Bronchial epithelial cell (primary cell): ENCODE measurements at regions not wholly inside any gene's neighbourhood (a gene's known extent, or its start where the extent isn't known, plus 50 kb on each side); places are given as distances from the start of the nearest gene placed in this dataset.

Experiments
- DNase-seq: peaks from one replicate; pipeline ENCODE4 v3.0.0-alpha.2; 2010; ENCODE audit warnings: low read depth
- FAIRE-seq: peaks from 2 replicates; lab custom pipeline; 2011; peaks lifted over from hg19 to GRCh38; lab: Jason Lieb, UNC
- H3K27me3 ChIP-seq: 2 replicates; pipeline ENCODE4 v1.5.1; 2011; ENCODE audit warnings: low read length; ENCODE audit not compliant: control insufficient read depth, insufficient read depth
- H3K36me3 ChIP-seq: 2 replicates; pipeline ENCODE4 v1.5.1; 2011; ENCODE audit warnings: low read length; ENCODE audit not compliant: control insufficient read depth, insufficient read depth
- H3K4me3 ChIP-seq: 2 replicates; pipeline ENCODE4 v1.5.1; 2011; ENCODE audit warnings: mild to moderate bottlenecking, low read depth, low read length, control low read depth
- TF ChIP-seq, protein P1 (sequence below): IDR thresholded peaks from 2 replicates; pipeline ENCODE4 v1.5.1; 2011; ENCODE audit warnings: mild to moderate bottlenecking, moderate library complexity, low read length, control low read depth, inconsistent platforms; ENCODE audit not compliant: insufficient read depth, severe bottlenecking

DNA sequence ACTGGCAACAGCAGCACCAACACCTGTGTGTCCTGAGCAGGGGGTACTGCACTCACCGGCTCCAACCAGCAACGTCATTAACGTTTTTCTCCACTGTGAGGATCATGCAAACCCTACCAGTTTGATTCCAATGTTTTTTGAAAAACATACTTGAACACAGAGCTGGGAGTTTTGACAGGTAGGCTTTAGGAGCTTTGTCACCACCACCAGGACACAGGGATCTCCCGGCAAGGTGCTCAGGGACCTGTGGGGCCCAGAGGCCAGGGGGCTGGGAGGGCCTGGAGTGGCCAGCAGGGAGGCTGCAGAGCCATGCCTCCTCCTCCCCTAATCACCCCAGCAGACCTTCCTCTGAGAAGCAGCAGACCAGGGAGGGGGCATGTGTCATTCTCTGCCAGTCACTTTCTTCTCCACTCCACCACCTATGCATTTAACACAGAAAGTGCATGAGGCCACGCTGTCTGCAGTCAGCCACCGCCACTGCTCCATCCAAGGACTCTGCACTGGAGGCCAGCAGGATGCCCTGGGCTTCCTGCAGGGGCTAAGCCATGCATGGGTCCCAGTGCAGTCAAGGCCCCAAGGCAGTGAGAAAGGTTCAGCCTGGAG lies 768.2 kb downstream of the KCNJ18 start:
- peak; percentile 85 for FAIRE-seq
- TF ChIP-seq, protein P1, sequence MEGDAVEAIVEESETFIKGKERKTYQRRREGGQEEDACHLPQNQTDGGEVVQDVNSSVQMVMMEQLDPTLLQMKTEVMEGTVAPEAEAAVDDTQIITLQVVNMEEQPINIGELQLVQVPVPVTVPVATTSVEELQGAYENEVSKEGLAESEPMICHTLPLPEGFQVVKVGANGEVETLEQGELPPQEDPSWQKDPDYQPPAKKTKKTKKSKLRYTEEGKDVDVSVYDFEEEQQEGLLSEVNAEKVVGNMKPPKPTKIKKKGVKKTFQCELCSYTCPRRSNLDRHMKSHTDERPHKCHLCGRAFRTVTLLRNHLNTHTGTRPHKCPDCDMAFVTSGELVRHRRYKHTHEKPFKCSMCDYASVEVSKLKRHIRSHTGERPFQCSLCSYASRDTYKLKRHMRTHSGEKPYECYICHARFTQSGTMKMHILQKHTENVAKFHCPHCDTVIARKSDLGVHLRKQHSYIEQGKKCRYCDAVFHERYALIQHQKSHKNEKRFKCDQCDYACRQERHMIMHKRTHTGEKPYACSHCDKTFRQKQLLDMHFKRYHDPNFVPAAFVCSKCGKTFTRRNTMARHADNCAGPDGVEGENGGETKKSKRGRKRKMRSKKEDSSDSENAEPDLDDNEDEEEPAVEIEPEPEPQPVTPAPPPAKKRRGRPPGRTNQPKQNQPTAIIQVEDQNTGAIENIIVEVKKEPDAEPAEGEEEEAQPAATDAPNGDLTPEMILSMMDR = no peak
- Histone ChIP-seq H3K36me3 (no peaks in the 10 kb centered on the region), H3K27me3 (no peaks in the 10 kb centered on the region), H3K4me3 (no peak overlapping the region)
- no peak for DNase-seq

DNA sequence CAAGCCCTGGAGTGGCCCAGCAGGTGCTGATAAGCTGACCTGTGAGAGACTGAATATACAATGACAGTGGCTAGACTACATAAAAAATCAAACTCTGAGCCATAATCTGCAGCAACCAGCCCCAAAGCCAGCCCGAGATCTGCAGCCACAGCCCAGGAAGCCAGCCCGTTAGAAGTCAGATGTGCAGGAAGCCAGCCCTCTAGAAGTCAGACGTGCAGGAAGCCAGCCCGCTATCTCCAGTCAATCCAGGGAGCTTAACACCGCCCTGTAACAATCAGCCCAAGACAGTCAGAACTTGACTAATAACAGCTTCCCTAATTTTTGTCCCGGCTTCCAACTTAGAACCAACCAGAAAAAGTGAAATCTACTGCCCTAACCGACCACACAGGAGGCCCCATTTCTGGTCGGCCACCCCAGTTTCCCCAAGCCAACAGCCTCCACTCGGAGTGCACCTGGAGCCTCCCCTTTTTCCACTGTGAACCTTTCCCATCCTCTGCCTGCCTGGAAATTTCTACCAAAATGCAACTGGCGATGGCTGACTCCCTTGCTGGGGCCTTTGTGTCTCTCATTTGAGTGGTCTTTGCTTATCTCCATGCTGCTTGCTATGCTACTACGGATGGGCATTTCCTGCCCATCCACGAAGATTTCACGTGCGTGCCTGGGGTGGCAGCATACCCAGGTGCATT lies 769.3 kb downstream of the KCNJ18 start:
- H3K36me3 ChIP-seq = no peaks in the 10 kb centered on the region
- H3K27me3 ChIP-seq = no peaks in the 10 kb centered on the region
- H3K4me3 ChIP-seq = no peak overlapping the region
- DNase-seq (no peak), FAIRE-seq (no peak)
- TF ChIP-seq, protein P1 = no peak

DNA sequence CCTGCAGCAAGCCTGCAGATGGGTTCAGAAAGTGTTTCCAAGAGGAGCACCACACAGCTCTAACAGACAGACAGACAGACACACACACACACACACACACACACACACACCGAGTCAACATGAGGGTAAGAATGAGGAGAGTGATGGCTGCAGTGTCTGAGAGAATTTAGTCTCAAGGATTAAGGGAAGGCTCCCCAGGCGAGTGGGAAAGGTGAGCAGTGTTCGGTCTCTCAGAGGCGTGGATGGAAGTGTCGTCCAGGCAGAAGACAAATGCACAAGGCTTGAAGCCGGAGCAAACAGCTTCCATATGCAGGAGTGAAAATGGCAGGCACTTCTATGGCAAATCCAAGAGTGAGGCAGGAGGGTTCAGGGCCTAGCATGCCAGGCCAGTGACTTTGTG lies 770.1 kb downstream of the KCNJ18 start:
- FAIRE-seq = no peak
- DNase-seq = no peak
- TF ChIP-seq, protein P1 = no peak
- no peaks in the 10 kb centered on the region for H3K36me3 ChIP-seq
- H3K4me3 ChIP-seq = no peak overlapping the region
- no peaks in the 10 kb centered on the region for H3K27me3 ChIP-seq

DNA sequence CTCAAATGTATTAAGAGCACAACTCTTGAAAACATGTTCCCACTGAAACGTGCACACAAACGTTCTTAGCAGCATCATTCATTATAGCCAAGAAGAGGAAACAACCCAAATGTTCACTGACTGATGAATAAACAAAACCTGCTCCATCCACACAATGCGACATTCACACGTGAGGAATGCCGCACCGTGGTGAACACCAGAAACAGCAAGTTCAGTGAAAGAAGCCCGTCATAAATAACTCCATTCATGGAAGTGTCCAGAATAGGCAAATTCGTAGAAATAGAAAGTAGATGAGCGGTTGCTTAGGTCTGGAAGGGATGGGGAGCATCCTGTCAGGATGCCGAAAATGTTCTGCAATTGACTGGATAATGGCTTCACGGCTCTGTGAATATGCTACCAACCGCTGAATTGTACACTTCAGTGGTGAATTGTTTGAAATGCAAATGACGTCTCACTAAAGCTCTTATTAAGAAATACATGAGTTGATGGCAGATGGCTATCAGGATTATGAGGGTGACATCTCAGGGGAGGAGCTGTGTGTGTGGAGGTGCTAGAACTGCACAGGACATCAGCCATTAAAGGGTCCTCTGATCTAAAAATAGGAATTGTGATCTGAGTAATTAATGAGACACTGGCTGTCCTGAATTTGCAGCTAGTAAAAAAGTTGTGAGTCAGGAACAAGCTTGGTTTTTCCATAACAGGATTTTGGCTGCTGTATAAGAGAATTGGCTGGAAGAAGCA lies 771.0 kb downstream of the KCNJ18 start:
- TF ChIP-seq, protein P1 = no peak
- no peak overlapping the region for H3K4me3 ChIP-seq
- peak; percentile 97 for FAIRE-seq
- H3K36me3 ChIP-seq = no peaks in the 10 kb centered on the region
- no peak for DNase-seq
- no peaks in the 10 kb centered on the region for H3K27me3 ChIP-seq

DNA sequence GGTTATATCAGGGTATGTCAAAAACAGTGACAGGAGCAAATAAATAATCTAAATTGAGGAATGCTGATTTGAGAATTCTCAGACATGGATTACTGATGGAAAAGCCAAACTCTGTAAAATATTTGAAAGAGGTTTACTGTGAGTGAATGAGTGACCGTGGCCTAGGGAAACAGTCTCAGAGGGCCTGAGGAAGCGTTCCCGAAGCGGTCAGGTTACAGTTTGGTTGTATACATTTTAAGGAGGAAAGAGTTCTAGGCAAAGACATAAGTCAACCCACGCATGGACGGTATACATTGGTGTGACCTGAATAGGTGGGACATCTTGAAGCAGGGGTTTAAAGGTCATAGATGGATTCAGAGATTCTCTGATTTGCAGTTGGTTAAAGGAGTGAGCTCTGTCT lies 771.7 kb downstream of the KCNJ18 start:
- DNase-seq = no peak
- Histone ChIP-seq H3K4me3 (no peak overlapping the region), H3K27me3 (no peaks in the 10 kb centered on the region), H3K36me3 (no peaks in the 10 kb centered on the region)
- FAIRE-seq = no peak
- TF ChIP-seq, protein P1 = no peak
